ENCODE measurements at regions not wholly inside any gene's neighbourhood (a gene's known extent, or its start where the extent isn't known, plus 50 kb on each side); places are given as distances from the start of the nearest gene placed in this dataset.

- no peak for ATAC-seq (ENCODE audit: low read depth)
- no peak overlapping the region for H3K4me3 ChIP-seq (ENCODE audit: severe bottlenecking)
Observed at GRCh38 chr3:162171970-162172369, 675.4 kb downstream of the OTOL1 start.

DNA sequence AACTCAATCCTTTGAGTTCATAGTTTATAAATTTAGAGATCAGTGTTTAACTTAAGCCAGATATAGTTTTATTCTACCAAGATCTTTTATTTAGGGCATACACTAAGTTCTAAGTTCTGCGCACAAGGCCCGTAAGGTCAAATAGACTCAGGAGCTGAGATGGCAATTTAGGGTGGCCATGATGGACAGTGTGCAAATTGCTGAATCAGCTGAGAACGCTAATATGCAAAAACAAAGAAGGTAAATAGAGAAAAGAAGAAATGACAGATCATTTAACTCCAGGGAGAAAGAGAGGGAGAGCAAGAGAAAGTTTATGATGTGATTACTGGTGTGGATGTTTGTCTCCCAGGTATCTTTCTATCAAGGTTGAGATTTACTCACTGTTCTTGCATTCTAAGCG lies 678.5 kb downstream of the OTOL1 start:
- no peaks in the 10 kb centered on the region for H3K4me1 ChIP-seq (ENCODE audit: insufficient read depth, poor library complexity, severe bottlenecking)
- TF ChIP-seq, protein P1, sequence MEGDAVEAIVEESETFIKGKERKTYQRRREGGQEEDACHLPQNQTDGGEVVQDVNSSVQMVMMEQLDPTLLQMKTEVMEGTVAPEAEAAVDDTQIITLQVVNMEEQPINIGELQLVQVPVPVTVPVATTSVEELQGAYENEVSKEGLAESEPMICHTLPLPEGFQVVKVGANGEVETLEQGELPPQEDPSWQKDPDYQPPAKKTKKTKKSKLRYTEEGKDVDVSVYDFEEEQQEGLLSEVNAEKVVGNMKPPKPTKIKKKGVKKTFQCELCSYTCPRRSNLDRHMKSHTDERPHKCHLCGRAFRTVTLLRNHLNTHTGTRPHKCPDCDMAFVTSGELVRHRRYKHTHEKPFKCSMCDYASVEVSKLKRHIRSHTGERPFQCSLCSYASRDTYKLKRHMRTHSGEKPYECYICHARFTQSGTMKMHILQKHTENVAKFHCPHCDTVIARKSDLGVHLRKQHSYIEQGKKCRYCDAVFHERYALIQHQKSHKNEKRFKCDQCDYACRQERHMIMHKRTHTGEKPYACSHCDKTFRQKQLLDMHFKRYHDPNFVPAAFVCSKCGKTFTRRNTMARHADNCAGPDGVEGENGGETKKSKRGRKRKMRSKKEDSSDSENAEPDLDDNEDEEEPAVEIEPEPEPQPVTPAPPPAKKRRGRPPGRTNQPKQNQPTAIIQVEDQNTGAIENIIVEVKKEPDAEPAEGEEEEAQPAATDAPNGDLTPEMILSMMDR (IDR thresholded peaks at IDR 0.05; ENCODE audit: poor library complexity, severe bottlenecking) = no peak
- no peaks in the 10 kb centered on the region for H3K27me3 ChIP-seq (ENCODE audit: insufficient read depth, poor library complexity, severe bottlenecking)
- H3K36me3 ChIP-seq (ENCODE audit: low read depth) = no peaks in the 10 kb centered on the region
- H3K27ac ChIP-seq (ENCODE audit: poor library complexity, severe bottlenecking) = no peak overlapping the region
- DNase-seq (ENCODE audit: low spot score) (no peak), ATAC-seq (ENCODE audit: low read depth) (no peak)
- H3K4me3 ChIP-seq (ENCODE audit: severe bottlenecking) = no peak overlapping the region
- H3K9me3 ChIP-seq (ENCODE audit: severe bottlenecking) = no peaks in the 10 kb centered on the region

More at GRCh38 chr3:162171970-162172369, 675.4 kb downstream of the OTOL1 start:
- H3K9me3 ChIP-seq (ENCODE audit: severe bottlenecking) = no peaks in the 10 kb centered on the region
- H3K27ac ChIP-seq (ENCODE audit: poor library complexity, severe bottlenecking) = no peak overlapping the region
- TF ChIP-seq, protein P1 (IDR thresholded peaks at IDR 0.05; ENCODE audit: poor library complexity, severe bottlenecking) = no peak
- no peaks in the 10 kb centered on the region for H3K4me1 ChIP-seq (ENCODE audit: insufficient read depth, poor library complexity, severe bottlenecking)
- DNase-seq (ENCODE audit: low spot score) = no peak
- H3K27me3 ChIP-seq (ENCODE audit: insufficient read depth, poor library complexity, severe bottlenecking) = no peaks in the 10 kb centered on the region
- H3K36me3 ChIP-seq (ENCODE audit: low read depth) = peaks cover 2% of the 10 kb centered on the region; the same call in 1 of the 2 replicates

DNA sequence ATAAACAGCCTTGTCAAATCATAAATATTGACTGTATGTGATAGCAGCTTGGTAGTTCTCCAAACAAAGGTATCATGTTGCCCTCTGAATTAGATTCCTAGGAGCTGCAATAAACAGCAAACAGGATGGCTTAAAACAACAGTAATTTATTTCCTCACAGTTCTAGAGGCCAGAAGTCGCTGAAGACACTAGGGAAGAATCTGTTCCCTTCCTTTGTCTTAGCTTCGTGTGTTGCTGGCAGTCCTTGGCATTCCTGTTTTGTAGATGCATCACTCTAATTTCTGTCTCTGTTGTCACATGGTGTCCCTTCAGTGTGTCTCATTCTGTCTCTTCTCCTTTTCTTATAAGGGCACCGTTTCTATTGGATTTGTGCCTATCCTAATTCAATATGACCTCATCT lies 679.3 kb downstream of the OTOL1 start:
- Histone ChIP-seq H3K4me1 (ENCODE audit: insufficient read depth, poor library complexity, severe bottlenecking) (no peaks in the 10 kb centered on the region), H3K36me3 (ENCODE audit: low read depth) (no peaks in the 10 kb centered on the region), H3K9me3 (ENCODE audit: severe bottlenecking) (no peaks in the 10 kb centered on the region), H3K4me3 (ENCODE audit: severe bottlenecking) (no peak overlapping the region), H3K27ac (ENCODE audit: poor library complexity, severe bottlenecking) (no peak overlapping the region), H3K27me3 (ENCODE audit: insufficient read depth, poor library complexity, severe bottlenecking) (no peaks in the 10 kb centered on the region)
- ATAC-seq (ENCODE audit: low read depth) (no peak), DNase-seq (ENCODE audit: low spot score) (no peak)
- TF ChIP-seq, protein P1 (IDR thresholded peaks at IDR 0.05; ENCODE audit: poor library complexity, severe bottlenecking) = no peak

DNA sequence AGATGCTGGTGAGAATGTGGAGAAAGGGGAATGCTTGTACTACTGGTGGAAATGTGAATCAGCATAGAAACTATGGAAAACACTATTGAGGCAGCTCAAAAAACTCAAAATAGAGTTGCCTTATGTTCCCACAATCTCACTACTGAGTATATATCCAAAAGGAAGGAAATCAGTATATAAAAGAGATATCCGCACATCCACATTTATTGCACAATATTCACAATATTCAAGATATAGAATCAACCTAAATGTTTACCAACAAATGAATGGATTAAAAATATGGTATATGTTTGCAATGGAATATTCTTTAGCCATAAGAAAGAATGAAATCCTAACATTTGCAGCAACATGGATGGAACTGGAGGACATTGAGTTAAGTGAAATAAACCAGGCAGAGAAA lies 686.8 kb downstream of the OTOL1 start:
- H3K9me3 ChIP-seq (ENCODE audit: severe bottlenecking) = no peaks in the 10 kb centered on the region
- H3K27me3 ChIP-seq (ENCODE audit: insufficient read depth, poor library complexity, severe bottlenecking) = no peaks in the 10 kb centered on the region
- ATAC-seq (ENCODE audit: low read depth) = no peak
- TF ChIP-seq, protein P1 (IDR thresholded peaks at IDR 0.05; ENCODE audit: poor library complexity, severe bottlenecking) = no peak
- no peak overlapping the region for H3K27ac ChIP-seq (ENCODE audit: poor library complexity, severe bottlenecking)
- no peak overlapping the region for H3K4me3 ChIP-seq (ENCODE audit: severe bottlenecking)
- H3K36me3 ChIP-seq (ENCODE audit: low read depth) = no peaks in the 10 kb centered on the region
- no peaks in the 10 kb centered on the region for H3K4me1 ChIP-seq (ENCODE audit: insufficient read depth, poor library complexity, severe bottlenecking)
- DNase-seq (ENCODE audit: low spot score) = no peak

GRCh38 chr3:162192340-162193029 lies 695.9 kb downstream of the OTOL1 start:
- Histone ChIP-seq H3K27me3 (ENCODE audit: insufficient read depth, poor library complexity, severe bottlenecking) (no peaks in the 10 kb centered on the region), H3K4me3 (ENCODE audit: severe bottlenecking) (no peak overlapping the region), H3K36me3 (ENCODE audit: low read depth) (no peaks in the 10 kb centered on the region), H3K9me3 (ENCODE audit: severe bottlenecking) (no peaks in the 10 kb centered on the region), H3K27ac (ENCODE audit: poor library complexity, severe bottlenecking) (no peak overlapping the region), H3K4me1 (ENCODE audit: insufficient read depth, poor library complexity, severe bottlenecking) (no peaks in the 10 kb centered on the region)
- no peak for DNase-seq (ENCODE audit: low spot score)
- ATAC-seq (ENCODE audit: low read depth) = no peak
- TF ChIP-seq, protein P1 (IDR thresholded peaks at IDR 0.05; ENCODE audit: poor library complexity, severe bottlenecking) = no peak

Data from RWPE2 (cell line).